CD4-positive, alpha-beta T cell (primary cell): ENCODE measurements at regions not wholly inside any gene's neighbourhood (a gene's known extent, or its start where the extent isn't known, plus 50 kb on each side); places are given as distances from the start of the nearest gene placed in this dataset.

Experiments used
- ATAC-seq: fragments of 200-7000 bp; cut with Tn5 transposase; one replicate; pipeline ENCODE4 v1.10.0; 2022; ENCODE audit warnings: mild to moderate bottlenecking; ENCODE audit not compliant: poor library complexity
- CTCF ChIA-PET: fragments of 350-600 bp; sonication (Branson Sonifier 250); formaldehyde crosslinking; loops from one replicate; lab custom pipeline; 2021; ENCODE audit warnings: antibody characterized with exemption, inconsistent platforms; lab: Charles Lee
- POLR2A ChIA-PET: fragments of 350-600 bp; sonication (Branson Sonifier 250); formaldehyde crosslinking; loops from one replicate; lab custom pipeline; 2021; ENCODE audit warnings: antibody characterized with exemption, inconsistent platforms; lab: Charles Lee
- DNase-seq, 14 experiments: peaks; one replicate each; pipeline ENCODE4 v3.0.0-alpha.2; 2013 to 2020; ENCODE audit warnings: mixed read lengths in 2 of 14
- H3K27ac ChIP-seq, 2 donors: one replicate each; pipeline versions ENCODE4 v1.5.1 to v1.7.0; 2013; ENCODE audit warnings: low read length in 2 of 2, low read depth in 1 of 2, mild to moderate bottlenecking in 1 of 2
- H3K27me3 ChIP-seq, 2 experiments: 1 replicate in 1 of 2; 2 replicates in 1 of 2; pipeline versions ENCODE4 v1.6.1 to v1.7.0; 2013; ENCODE audit warnings: low read length in 2 of 2, control low read depth in 1 of 2, mild to moderate bottlenecking in 1 of 2, moderate library complexity in 1 of 2; ENCODE audit not compliant: insufficient read depth in 2 of 2, control insufficient read depth in 1 of 2
- H3K36me3 ChIP-seq: one replicate; pipeline ENCODE4 v1.6.1; 2013; ENCODE audit warnings: low read length, control low read depth; ENCODE audit not compliant: insufficient read depth
- H3K4me1 ChIP-seq: one replicate; pipeline ENCODE4 v1.6.1; 2013; ENCODE audit warnings: low read length, control low read depth; ENCODE audit not compliant: insufficient read depth
- H3K4me3 ChIP-seq: one replicate; pipeline ENCODE4 v1.5.1; 2013; ENCODE audit warnings: mild to moderate bottlenecking, low read length, moderate library complexity
- H3K9me3 ChIP-seq, 2 experiments: 1 replicate in 1 of 2; 2 replicates in 1 of 2; pipeline versions ENCODE4 v1.6.1 to v1.7.0; 2013; ENCODE audit warnings: low read length in 2 of 2, mild to moderate bottlenecking in 2 of 2, control low read depth in 1 of 2, moderate library complexity in 1 of 2; ENCODE audit not compliant: control insufficient read depth in 1 of 2, insufficient read depth in 1 of 2
- H3K27ac Mint-ChIP-seq: one replicate; pipeline ENCODE4 v1.8.0; 2020; ENCODE audit warnings: mixed read lengths
- H3K27me3 Mint-ChIP-seq: one replicate; pipeline ENCODE4 v1.8.0; 2021; ENCODE audit warnings: mixed read lengths
- H3K36me3 Mint-ChIP-seq: one replicate; pipeline ENCODE4 v1.8.0; 2021; ENCODE audit warnings: low read depth, mixed read lengths
- H3K4me1 Mint-ChIP-seq: one replicate; pipeline ENCODE4 v1.8.0; 2021; ENCODE audit warnings: low read depth, mixed read lengths
- H3K4me3 Mint-ChIP-seq: one replicate; pipeline ENCODE4 v1.8.0; 2020; ENCODE audit warnings: mild to moderate bottlenecking, mixed read lengths
- H3K9me3 Mint-ChIP-seq: one replicate; pipeline ENCODE4 v1.8.0; 2020; ENCODE audit warnings: mixed read lengths
- intact Hi-C, 2 experiments: fragments of 100-400 bp; cut with DNase I in 1 of 2; cut with micrococcal nuclease in 1 of 2; formaldehyde crosslinking; loops; one replicate each; pipeline versions ENCODE4 v1.15.1 to v1.9.0; 2023 to 2025; cut with DNase I, micrococcal nuclease
- TF ChIP-seq, protein P1 (sequence below): fragments of 200-600 bp; IDR thresholded peaks from one replicate; pipeline ENCODE4 v1.8.0; 2022; ENCODE audit warnings: antibody characterized with exemption, mild to moderate bottlenecking

DNA sequence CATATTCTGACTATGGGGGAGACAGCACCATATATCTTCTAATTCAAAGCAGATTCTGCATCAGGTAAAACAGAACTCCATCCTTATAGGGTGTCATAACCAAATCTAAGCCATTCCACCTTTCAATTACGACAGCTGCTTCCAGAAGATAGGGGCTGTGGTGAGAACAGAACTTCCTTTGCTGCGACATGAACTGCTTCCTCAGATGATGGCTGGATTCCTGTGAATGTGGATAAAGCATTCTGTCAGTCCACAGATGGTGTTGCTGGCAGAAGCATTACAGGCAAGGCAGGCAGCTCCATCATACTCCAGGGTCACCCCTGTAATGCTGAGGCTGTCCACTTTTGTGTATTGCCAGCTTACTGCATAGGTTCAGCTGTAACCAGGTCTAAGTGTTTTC, 122.0 kb downstream of the GPCPD1 start:
- DNase-seq (no peak), ATAC-seq (no peak)
- Mint-ChIP-seq H3K27ac (no peak overlapping the region), H3K4me1 (peaks cover 7% of the 10 kb centered on the region), H3K36me3 (no peaks in the 10 kb centered on the region), H3K9me3 (no peaks in the 10 kb centered on the region), H3K27me3 (peaks cover 28% of the 10 kb centered on the region), H3K4me3 (no peak overlapping the region)
- no peak overlapping the region for H3K4me3 ChIP-seq
- no peaks in the 10 kb centered on the region for H3K4me1 ChIP-seq
- CTCF ChIA-PET, result no interaction called here
- H3K36me3 ChIP-seq, result no peaks in the 10 kb centered on the region
- no peak overlapping the region for H3K27ac ChIP-seq
- H3K9me3 ChIP-seq, result no peaks in the 10 kb centered on the region
- POLR2A ChIA-PET, result no interaction called here
- intact Hi-C loops, result no loop called here
- H3K27me3 ChIP-seq, result peaks cover 0 to 4% of the 10 kb centered on the region in 2 experiments
- TF ChIP-seq, protein P1, sequence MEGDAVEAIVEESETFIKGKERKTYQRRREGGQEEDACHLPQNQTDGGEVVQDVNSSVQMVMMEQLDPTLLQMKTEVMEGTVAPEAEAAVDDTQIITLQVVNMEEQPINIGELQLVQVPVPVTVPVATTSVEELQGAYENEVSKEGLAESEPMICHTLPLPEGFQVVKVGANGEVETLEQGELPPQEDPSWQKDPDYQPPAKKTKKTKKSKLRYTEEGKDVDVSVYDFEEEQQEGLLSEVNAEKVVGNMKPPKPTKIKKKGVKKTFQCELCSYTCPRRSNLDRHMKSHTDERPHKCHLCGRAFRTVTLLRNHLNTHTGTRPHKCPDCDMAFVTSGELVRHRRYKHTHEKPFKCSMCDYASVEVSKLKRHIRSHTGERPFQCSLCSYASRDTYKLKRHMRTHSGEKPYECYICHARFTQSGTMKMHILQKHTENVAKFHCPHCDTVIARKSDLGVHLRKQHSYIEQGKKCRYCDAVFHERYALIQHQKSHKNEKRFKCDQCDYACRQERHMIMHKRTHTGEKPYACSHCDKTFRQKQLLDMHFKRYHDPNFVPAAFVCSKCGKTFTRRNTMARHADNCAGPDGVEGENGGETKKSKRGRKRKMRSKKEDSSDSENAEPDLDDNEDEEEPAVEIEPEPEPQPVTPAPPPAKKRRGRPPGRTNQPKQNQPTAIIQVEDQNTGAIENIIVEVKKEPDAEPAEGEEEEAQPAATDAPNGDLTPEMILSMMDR, result no peak

DNA sequence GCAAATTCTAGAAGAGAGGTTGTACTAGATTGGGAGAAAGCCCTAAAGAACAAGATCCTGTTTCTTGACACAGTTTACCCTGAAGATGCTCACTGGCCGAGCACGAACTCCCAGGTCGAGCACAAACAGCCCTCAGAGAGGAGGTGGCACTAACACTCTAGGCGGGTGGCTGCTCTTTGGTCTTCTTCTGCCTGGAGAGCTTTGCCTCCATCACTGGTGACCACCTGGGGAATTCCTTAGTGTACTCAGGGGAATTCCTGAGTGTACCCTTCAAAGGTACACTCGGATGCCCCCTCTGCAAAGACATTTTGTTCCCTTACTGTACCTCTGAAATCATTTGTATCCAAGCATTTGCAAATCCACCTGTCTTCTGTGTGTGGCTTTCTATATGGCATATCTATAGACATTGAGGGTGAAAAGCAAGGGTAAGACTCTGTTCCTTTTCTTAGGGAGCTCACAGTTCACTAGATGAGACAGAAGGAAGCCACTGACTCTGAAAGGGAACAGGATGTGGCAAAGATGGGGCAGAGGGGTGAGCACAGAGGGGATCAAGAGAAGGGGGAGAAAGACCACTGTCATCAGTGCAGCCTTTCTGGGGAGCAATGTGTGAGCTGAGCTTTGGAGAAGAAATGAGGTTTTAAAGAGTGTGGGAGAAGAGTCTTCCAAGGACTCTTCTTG, 124.3 kb downstream of the GPCPD1 start:
- no peaks in the 10 kb centered on the region for H3K36me3 ChIP-seq
- no peak overlapping the region for H3K27ac ChIP-seq
- ChIA-PET POLR2A (no interaction called here), CTCF (no interaction called here)
- Mint-ChIP-seq H3K9me3 (no peaks in the 10 kb centered on the region), H3K36me3 (no peaks in the 10 kb centered on the region), H3K4me3 (no peak overlapping the region), H3K27me3 (peaks cover 28% of the 10 kb centered on the region), H3K27ac (no peak overlapping the region), H3K4me1 (peaks cover 7% of the 10 kb centered on the region)
- no peak for ATAC-seq
- intact Hi-C loops, result no loop called here
- H3K4me3 ChIP-seq, result no peak overlapping the region
- no peaks in the 10 kb centered on the region for H3K4me1 ChIP-seq
- H3K9me3 ChIP-seq, result no peaks in the 10 kb centered on the region
- peaks cover 0 to 2% of the 10 kb centered on the region in 2 experiments for H3K27me3 ChIP-seq
- TF ChIP-seq, protein P1, result no peak
- no peak for DNase-seq

DNA sequence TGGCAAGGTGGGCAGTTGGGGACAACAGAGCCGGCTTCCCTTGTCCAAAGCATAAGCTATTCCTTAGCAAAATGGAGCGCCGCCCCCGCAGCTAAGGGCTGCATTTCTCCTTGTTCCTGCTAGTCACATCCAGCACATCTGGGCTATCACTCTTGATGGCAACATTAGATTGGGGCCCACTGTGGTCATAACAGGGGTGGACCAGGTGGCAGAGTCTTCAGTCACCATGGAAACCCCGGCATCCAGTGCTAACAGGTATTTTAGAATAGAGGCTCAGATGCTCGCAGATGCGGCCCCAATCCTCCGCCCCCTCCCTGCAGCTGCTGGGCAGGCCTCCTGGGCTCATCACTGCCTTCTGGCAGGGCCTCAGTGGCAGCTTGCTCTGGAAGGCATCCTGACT, 125.9 kb downstream of the GPCPD1 start:
- H3K4me3 ChIP-seq, result no peak overlapping the region
- ChIA-PET POLR2A (no interaction called here), CTCF (no interaction called here)
- no peaks in the 10 kb centered on the region for H3K36me3 ChIP-seq
- no peak for DNase-seq
- TF ChIP-seq, protein P1, result no peak
- Mint-ChIP-seq H3K27ac (no peak overlapping the region), H3K27me3 (peaks cover 28% of the 10 kb centered on the region), H3K9me3 (no peaks in the 10 kb centered on the region), H3K4me3 (no peak overlapping the region), H3K36me3 (no peaks in the 10 kb centered on the region), H3K4me1 (peaks cover 7% of the 10 kb centered on the region)
- H3K27ac ChIP-seq, result no peak overlapping the region
- peaks cover 0 to 2% of the 10 kb centered on the region in 2 experiments for H3K27me3 ChIP-seq
- intact Hi-C loops, result no loop called here
- no peaks in the 10 kb centered on the region for H3K4me1 ChIP-seq
- no peak for ATAC-seq
- H3K9me3 ChIP-seq, result no peaks in the 10 kb centered on the region
